H9 (cell line): ENCODE measurements at regions not wholly inside any gene's neighbourhood (a gene's known extent, or its start where the extent isn't known, plus 50 kb on each side); places are given as distances from the start of the nearest gene placed in this dataset.

ENCODE experiments used
- DNase-seq: peaks from one replicate; pipeline ENCODE4 v3.0.0-alpha.2; 2017
- H2AFZ ChIP-seq: one replicate; pipeline ENCODE4 v1.6.1; 2013; ENCODE audit warnings: mild to moderate bottlenecking, low read length, control low read depth, moderate library complexity
- H2AK5ac ChIP-seq: 2 replicates; pipeline ENCODE4 v1.6.1; 2013; ENCODE audit warnings: low read length, control low read depth, mixed read lengths; ENCODE audit not compliant: insufficient read length
- H2BK120ac ChIP-seq: one replicate; pipeline ENCODE4 v1.6.1; 2013; ENCODE audit warnings: low read depth, mild to moderate bottlenecking, low read length, control low read depth, inconsistent platforms; ENCODE audit not compliant: poor library complexity, severe bottlenecking
- H2BK12ac ChIP-seq: 2 replicates; pipeline ENCODE4 v1.6.1; 2013; ENCODE audit warnings: low read length, control low read depth, mixed read lengths, low read depth; ENCODE audit not compliant: insufficient read length
- H2BK15ac ChIP-seq: 2 replicates; pipeline ENCODE4 v1.6.1; 2013; ENCODE audit warnings: low read depth, low read length, control low read depth
- H2BK20ac ChIP-seq: one replicate; pipeline ENCODE4 v1.6.1; 2013; ENCODE audit warnings: low read depth, mild to moderate bottlenecking, low read length, control low read depth, inconsistent platforms; ENCODE audit not compliant: poor library complexity, severe bottlenecking
- H2BK5ac ChIP-seq: 2 replicates; pipeline ENCODE4 v1.6.1; 2013; ENCODE audit warnings: low read length, control low read depth, mixed read lengths; ENCODE audit not compliant: insufficient read length
- H3K14ac ChIP-seq: 2 replicates; pipeline ENCODE4 v1.6.1; 2013; ENCODE audit warnings: low read length, control low read depth; ENCODE audit not compliant: insufficient read depth
- H3K18ac ChIP-seq: 2 replicates; pipeline ENCODE4 v1.6.1; 2013; ENCODE audit warnings: low read depth, mild to moderate bottlenecking, mixed read lengths, low read length, control low read depth; ENCODE audit not compliant: insufficient read length
- H3K23ac ChIP-seq: 2 replicates; pipeline ENCODE4 v1.6.1; 2013; ENCODE audit warnings: low read length, control low read depth, mixed read lengths, low read depth; ENCODE audit not compliant: insufficient read length
- H3K23me2 ChIP-seq: 2 replicates; pipeline ENCODE4 v1.6.1; 2013; ENCODE audit warnings: low read depth, mild to moderate bottlenecking, mixed read lengths, low read length, control low read depth; ENCODE audit not compliant: insufficient read length, poor library complexity, severe bottlenecking
- H3K27ac ChIP-seq: 2 replicates; pipeline ENCODE4 v1.5.1; 2013; ENCODE audit warnings: low read length, control low read depth, mixed read lengths, low read depth; ENCODE audit not compliant: insufficient read length
- H3K27me3 ChIP-seq: 2 replicates; pipeline ENCODE4 v1.6.1; 2013; ENCODE audit warnings: low read length, control low read depth, inconsistent platforms; ENCODE audit not compliant: insufficient read depth
- H3K4ac ChIP-seq: 2 replicates; pipeline ENCODE4 v1.6.1; 2013; ENCODE audit warnings: low read depth, mild to moderate bottlenecking, control low read depth, inconsistent platforms, low read length, moderate library complexity
- H3K4me1 ChIP-seq: 2 replicates; pipeline ENCODE4 v1.6.1; 2013; ENCODE audit warnings: low read length, control low read depth, inconsistent platforms; ENCODE audit not compliant: insufficient read depth
- H3K4me2 ChIP-seq: 2 replicates; pipeline ENCODE4 v1.6.1; 2013; ENCODE audit warnings: low read length, control low read depth, mixed read lengths; ENCODE audit not compliant: insufficient read length, insufficient read depth
- H3K56ac ChIP-seq: 2 replicates; pipeline ENCODE4 v1.6.1; 2013; ENCODE audit warnings: low read depth, mild to moderate bottlenecking, mixed read lengths, low read length, control low read depth; ENCODE audit not compliant: insufficient read length
- H3K79me1 ChIP-seq: 2 replicates; pipeline ENCODE4 v1.6.1; 2013; ENCODE audit warnings: low read depth, mild to moderate bottlenecking, moderate library complexity, low read length, control low read depth, inconsistent platforms; ENCODE audit not compliant: insufficient read depth, poor library complexity, severe bottlenecking
- H3K79me2 ChIP-seq: 2 replicates; pipeline ENCODE4 v1.6.1; 2013; ENCODE audit warnings: low read length, control low read depth, inconsistent platforms; ENCODE audit not compliant: insufficient read depth
- H3K9ac ChIP-seq: 2 replicates; pipeline ENCODE4 v1.6.1; 2013; ENCODE audit warnings: low read length, control low read depth, mixed read lengths; ENCODE audit not compliant: insufficient read length; ENCODE audit errors: extremely low read depth
- H3K9me3 ChIP-seq: one replicate; pipeline ENCODE4 v1.6.1; 2013; ENCODE audit warnings: low read depth, low read length, inconsistent platforms; ENCODE audit not compliant: control insufficient read depth
- H3T11ph ChIP-seq: one replicate; pipeline ENCODE4 v1.6.1; 2013; ENCODE audit warnings: mild to moderate bottlenecking, low read length, control low read depth, inconsistent platforms
- H4K20me1 ChIP-seq: one replicate; pipeline ENCODE4 v1.6.1; 2013; ENCODE audit not compliant: control insufficient read depth, insufficient read length, insufficient read depth
- H4K5ac ChIP-seq: 2 replicates; pipeline ENCODE4 v1.6.1; 2013; ENCODE audit warnings: low read depth, mild to moderate bottlenecking, mixed read lengths, low read length, control low read depth; ENCODE audit not compliant: insufficient read length
- H4K8ac ChIP-seq: replicated peaks from 2 replicates; pipeline ENCODE4 v1.6.1; 2013; ENCODE audit warnings: low read length, control low read depth, mixed read lengths, low read depth; ENCODE audit not compliant: insufficient read length
- H4K91ac ChIP-seq: 2 replicates; pipeline ENCODE4 v1.6.1; 2013; ENCODE audit warnings: low read depth, mild to moderate bottlenecking, moderate library complexity, mixed read lengths, low read length, control low read depth; ENCODE audit not compliant: insufficient read length
- H3K27ac Mint-ChIP-seq, 3 experiments: 2 replicates in 2 of 3; 3 replicates in 1 of 3; pipeline ENCODE4 v1.8.0; 2020 to 2021; ENCODE audit warnings: mixed read lengths in 3 of 3, mild to moderate bottlenecking in 1 of 3, moderate library complexity in 1 of 3
- H3K27me3 Mint-ChIP-seq: 2 replicates; pipeline ENCODE4 v1.8.0; 2021; ENCODE audit warnings: low read depth, mild to moderate bottlenecking, moderate library complexity, mixed read lengths
- H3K36me3 Mint-ChIP-seq, 3 experiments: 2 replicates in 2 of 3; 3 replicates in 1 of 3; pipeline ENCODE4 v1.8.0; 2020 to 2021; ENCODE audit warnings: low read depth in 3 of 3, mixed read lengths in 3 of 3; ENCODE audit not compliant: insufficient read depth in 1 of 3
- H3K4me1 Mint-ChIP-seq, 2 experiments: 2 replicates each; pipeline ENCODE4 v1.8.0; 2020; ENCODE audit warnings: mixed read lengths in 2 of 2
- H3K4me3 Mint-ChIP-seq, 2 experiments: 2 replicates in 1 of 2; 3 replicates in 1 of 2; pipeline ENCODE4 v1.8.0; 2020 to 2021; ENCODE audit warnings: mild to moderate bottlenecking in 2 of 2, mixed read lengths in 2 of 2, moderate library complexity in 1 of 2
- H3K9me3 Mint-ChIP-seq, 2 experiments: 2 replicates in 1 of 2; 3 replicates in 1 of 2; pipeline ENCODE4 v1.8.0; 2020; ENCODE audit warnings: mild to moderate bottlenecking in 2 of 2, mixed read lengths in 2 of 2, moderate library complexity in 1 of 2
- WGBS: extraction: QIAGEN DNeasy Blood & Tissue Kit; methylation state at CpG from one replicate; pipeline ENCODE4 v1.1.7; 2013; ENCODE audit warnings: missing lambda C conversion rate, low lambda C conversion rate, mixed read lengths; ENCODE audit not compliant: insufficient read length; ENCODE audit errors: extremely low coverage; 5-methylcytosine and 5-hydroxymethylcytosine counted together
- TF ChIP-seq, protein P1 (sequence below): fragments of 200-600 bp; sonication (generic); conservative IDR thresholded peaks from 3 replicates; pipeline ENCODE4 v1.8.0; 2021; ENCODE audit warnings: antibody characterized with exemption, mild to moderate bottlenecking

DNA sequence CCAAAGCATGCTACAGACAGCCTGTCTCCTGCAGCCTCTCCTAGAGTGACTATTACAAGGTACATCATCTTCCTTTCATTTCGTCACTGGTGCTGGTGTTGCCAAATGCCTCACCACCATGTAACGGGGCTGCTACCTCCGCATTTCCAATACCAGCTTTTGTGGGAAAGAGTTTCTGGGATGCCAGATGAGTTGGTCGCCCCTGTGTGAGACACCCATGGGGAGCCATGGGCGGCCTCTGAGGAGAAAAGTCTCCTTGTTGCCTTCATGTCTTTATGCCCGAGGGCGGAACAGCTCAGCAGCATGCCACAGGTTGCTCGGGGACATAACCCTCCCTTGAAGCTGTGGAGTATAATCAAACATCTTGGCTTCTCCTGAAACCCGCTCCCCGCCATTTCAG lies 169.6 kb downstream of the THBS2 start:
- no peak overlapping the region for H2AK5ac ChIP-seq
- H3K4me1 ChIP-seq, result no peaks in the 10 kb centered on the region
- Mint-ChIP-seq H3K36me3 (peaks cover 0 to 6% (median 4%) of the 10 kb centered on the region in 3 experiments; a peak in 6 of 7 replicates), H3K9me3 (peaks cover 6 to 10% of the 10 kb centered on the region in 2 experiments; a peak in 4 of 5 replicates), H3K27me3 (no peaks in the 10 kb centered on the region), H3K4me3 (no peak overlapping the region), H3K27ac (no peak overlapping the region), H3K4me1 (peaks cover 8 to 18% of the 10 kb centered on the region in 2 experiments)
- no peak overlapping the region for H3K18ac ChIP-seq
- H4K91ac ChIP-seq, result no peak overlapping the region
- no peak overlapping the region for H2BK5ac ChIP-seq
- H3K14ac ChIP-seq, result no peak overlapping the region
- no peaks in the 10 kb centered on the region for H3K23me2 ChIP-seq
- H4K5ac ChIP-seq, result no peak overlapping the region
- H3K4ac ChIP-seq, result no peak overlapping the region
- H2BK15ac ChIP-seq, result no peak overlapping the region
- H3K4me2 ChIP-seq, result no peak overlapping the region
- no peak overlapping the region for H3K56ac ChIP-seq
- no peaks in the 10 kb centered on the region for H3K79me2 ChIP-seq
- H2BK20ac ChIP-seq, result no peak overlapping the region
- no peak overlapping the region for H3K9ac ChIP-seq
- no peaks in the 10 kb centered on the region for H3K27me3 ChIP-seq
- no peak overlapping the region for H4K8ac ChIP-seq
- H3K27ac ChIP-seq, result no peak overlapping the region
- WGBS, result no CpG with 5 or more reads among the region's 10 CpGs
- no peaks in the 10 kb centered on the region for H4K20me1 ChIP-seq
- no peak overlapping the region for H2AFZ ChIP-seq
- H3T11ph ChIP-seq, result no peak overlapping the region
- TF ChIP-seq, protein P1, sequence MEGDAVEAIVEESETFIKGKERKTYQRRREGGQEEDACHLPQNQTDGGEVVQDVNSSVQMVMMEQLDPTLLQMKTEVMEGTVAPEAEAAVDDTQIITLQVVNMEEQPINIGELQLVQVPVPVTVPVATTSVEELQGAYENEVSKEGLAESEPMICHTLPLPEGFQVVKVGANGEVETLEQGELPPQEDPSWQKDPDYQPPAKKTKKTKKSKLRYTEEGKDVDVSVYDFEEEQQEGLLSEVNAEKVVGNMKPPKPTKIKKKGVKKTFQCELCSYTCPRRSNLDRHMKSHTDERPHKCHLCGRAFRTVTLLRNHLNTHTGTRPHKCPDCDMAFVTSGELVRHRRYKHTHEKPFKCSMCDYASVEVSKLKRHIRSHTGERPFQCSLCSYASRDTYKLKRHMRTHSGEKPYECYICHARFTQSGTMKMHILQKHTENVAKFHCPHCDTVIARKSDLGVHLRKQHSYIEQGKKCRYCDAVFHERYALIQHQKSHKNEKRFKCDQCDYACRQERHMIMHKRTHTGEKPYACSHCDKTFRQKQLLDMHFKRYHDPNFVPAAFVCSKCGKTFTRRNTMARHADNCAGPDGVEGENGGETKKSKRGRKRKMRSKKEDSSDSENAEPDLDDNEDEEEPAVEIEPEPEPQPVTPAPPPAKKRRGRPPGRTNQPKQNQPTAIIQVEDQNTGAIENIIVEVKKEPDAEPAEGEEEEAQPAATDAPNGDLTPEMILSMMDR, result no peak
- no peaks in the 10 kb centered on the region for H3K9me3 ChIP-seq
- no peak for DNase-seq
- H3K23ac ChIP-seq, result no peak overlapping the region
- H3K79me1 ChIP-seq, result no peaks in the 10 kb centered on the region
- no peak overlapping the region for H2BK120ac ChIP-seq
- no peak overlapping the region for H2BK12ac ChIP-seq
